ENCODE measurements at regions not wholly inside any gene's neighbourhood (a gene's known extent, or its start where the extent isn't known, plus 50 kb on each side); places are given as distances from the start of the nearest gene placed in this dataset.

DNA sequence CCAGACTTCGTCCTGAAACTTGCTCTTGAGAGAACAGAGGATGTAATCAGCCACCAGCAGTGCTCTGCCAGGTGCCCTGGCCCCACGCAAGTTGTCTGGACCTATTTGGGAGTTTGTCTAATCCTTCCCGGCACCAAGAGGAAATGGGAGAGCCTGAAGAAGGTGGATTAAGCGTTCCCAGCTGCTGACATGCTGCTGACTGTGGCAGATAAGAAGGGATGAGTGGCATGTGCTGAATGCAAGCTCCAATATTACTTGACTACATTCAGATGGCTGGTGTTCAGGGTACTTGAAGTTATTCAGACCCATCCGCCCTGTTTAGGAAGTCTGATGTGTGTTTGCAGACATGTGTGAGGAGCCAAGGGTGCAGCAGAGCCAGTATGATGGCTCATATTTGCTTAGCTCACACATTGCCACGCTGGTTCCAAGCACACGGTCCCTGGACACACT lies 440.6 kb upstream of the CCDC196 start:
- DNase-seq (ENCODE audit: low read depth in 2 of 2): peak in 1 of 2 donors; percentile 57
- Histone ChIP-seq H3K36me3 (ENCODE audit: control insufficient read depth, insufficient read depth, low read length) (no peaks in the 10 kb centered on the region), H4K20me1 (ENCODE audit: control insufficient read depth, extremely low read depth, insufficient read depth, low read length) (no peaks in the 10 kb centered on the region), H3K9ac (ENCODE audit: insufficient read depth, low read length) (no peak overlapping the region), H2AFZ (ENCODE audit: low read length) (no peak overlapping the region), H3K9me3 (ENCODE audit: control insufficient read depth, insufficient read depth, low read depth, low read length) (no peaks in the 10 kb centered on the region), H3K4me2 (ENCODE audit: extremely low read depth, insufficient read depth, low read length) (no peak overlapping the region), H3K4me1 (ENCODE audit: control insufficient read depth, extremely low read depth, insufficient read depth, low read length) (no peaks in the 10 kb centered on the region), H3K79me2 (ENCODE audit: control insufficient read depth, insufficient read depth, low read length) (no peaks in the 10 kb centered on the region), H3K27ac (ENCODE audit: insufficient read depth, low read length) (no peak overlapping the region), H3K27me3 (ENCODE audit: control insufficient read depth, insufficient read depth, low read length) (no peaks in the 10 kb centered on the region), H3K4me3 (replicated peaks in 1 of 4; ENCODE audit: control extremely low read depth in 1 of 4, insufficient read depth in 1 of 4, low read depth in 3 of 4, low read length in 4 of 4) (no peak overlapping the region)
- TF ChIP-seq, protein P1, sequence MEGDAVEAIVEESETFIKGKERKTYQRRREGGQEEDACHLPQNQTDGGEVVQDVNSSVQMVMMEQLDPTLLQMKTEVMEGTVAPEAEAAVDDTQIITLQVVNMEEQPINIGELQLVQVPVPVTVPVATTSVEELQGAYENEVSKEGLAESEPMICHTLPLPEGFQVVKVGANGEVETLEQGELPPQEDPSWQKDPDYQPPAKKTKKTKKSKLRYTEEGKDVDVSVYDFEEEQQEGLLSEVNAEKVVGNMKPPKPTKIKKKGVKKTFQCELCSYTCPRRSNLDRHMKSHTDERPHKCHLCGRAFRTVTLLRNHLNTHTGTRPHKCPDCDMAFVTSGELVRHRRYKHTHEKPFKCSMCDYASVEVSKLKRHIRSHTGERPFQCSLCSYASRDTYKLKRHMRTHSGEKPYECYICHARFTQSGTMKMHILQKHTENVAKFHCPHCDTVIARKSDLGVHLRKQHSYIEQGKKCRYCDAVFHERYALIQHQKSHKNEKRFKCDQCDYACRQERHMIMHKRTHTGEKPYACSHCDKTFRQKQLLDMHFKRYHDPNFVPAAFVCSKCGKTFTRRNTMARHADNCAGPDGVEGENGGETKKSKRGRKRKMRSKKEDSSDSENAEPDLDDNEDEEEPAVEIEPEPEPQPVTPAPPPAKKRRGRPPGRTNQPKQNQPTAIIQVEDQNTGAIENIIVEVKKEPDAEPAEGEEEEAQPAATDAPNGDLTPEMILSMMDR (conservative IDR thresholded peaks at IDR 0.05 in 1 of 2, IDR thresholded peaks at IDR 0.05 in 1 of 2; ENCODE audit: low read depth in 1 of 2, low read length in 2 of 2): no peak
- no peak for TF ChIP-seq EZH2 (IDR thresholded peaks at IDR 0.05; ENCODE audit: low read length, missing control alignments)

DNA sequence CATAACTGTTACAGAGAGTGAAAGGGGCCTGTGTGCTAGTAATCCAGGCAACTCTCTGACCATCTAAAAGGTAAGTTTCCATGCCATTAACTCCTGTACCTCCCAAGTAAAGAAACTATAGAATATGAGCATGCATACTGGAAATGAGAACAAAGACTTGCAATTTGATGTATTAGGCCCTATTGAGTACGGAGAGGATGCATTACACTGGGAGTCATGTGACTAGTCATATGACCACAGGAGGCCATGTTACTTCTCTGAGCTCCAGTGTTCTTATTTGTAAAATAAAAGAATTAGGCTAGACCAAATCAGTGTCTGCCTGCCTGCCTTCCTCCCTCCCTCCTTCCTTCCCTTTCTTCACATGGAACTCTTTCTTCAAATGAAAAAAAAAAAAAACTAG lies 440.1 kb upstream of the CCDC196 start:
- Histone ChIP-seq H2AFZ (ENCODE audit: low read length) (no peak overlapping the region), H3K4me1 (ENCODE audit: control insufficient read depth, extremely low read depth, insufficient read depth, low read length) (no peaks in the 10 kb centered on the region), H4K20me1 (ENCODE audit: control insufficient read depth, extremely low read depth, insufficient read depth, low read length) (no peaks in the 10 kb centered on the region), H3K4me3 (replicated peaks in 1 of 4; ENCODE audit: control extremely low read depth in 1 of 4, insufficient read depth in 1 of 4, low read depth in 3 of 4, low read length in 4 of 4) (no peak overlapping the region), H3K4me2 (ENCODE audit: extremely low read depth, insufficient read depth, low read length) (no peak overlapping the region), H3K27me3 (ENCODE audit: control insufficient read depth, insufficient read depth, low read length) (no peaks in the 10 kb centered on the region), H3K9ac (ENCODE audit: insufficient read depth, low read length) (no peak overlapping the region), H3K9me3 (ENCODE audit: control insufficient read depth, insufficient read depth, low read depth, low read length) (no peaks in the 10 kb centered on the region), H3K79me2 (ENCODE audit: control insufficient read depth, insufficient read depth, low read length) (no peaks in the 10 kb centered on the region), H3K36me3 (ENCODE audit: control insufficient read depth, insufficient read depth, low read length) (no peaks in the 10 kb centered on the region), H3K27ac (ENCODE audit: insufficient read depth, low read length) (no peak overlapping the region)
- TF ChIP-seq, protein P1 (conservative IDR thresholded peaks at IDR 0.05 in 1 of 2, IDR thresholded peaks at IDR 0.05 in 1 of 2; ENCODE audit: low read depth in 1 of 2, low read length in 2 of 2): no peak
- no peak for TF ChIP-seq EZH2 (IDR thresholded peaks at IDR 0.05; ENCODE audit: low read length, missing control alignments)
- no peak for DNase-seq (ENCODE audit: low read depth in 2 of 2)

DNA sequence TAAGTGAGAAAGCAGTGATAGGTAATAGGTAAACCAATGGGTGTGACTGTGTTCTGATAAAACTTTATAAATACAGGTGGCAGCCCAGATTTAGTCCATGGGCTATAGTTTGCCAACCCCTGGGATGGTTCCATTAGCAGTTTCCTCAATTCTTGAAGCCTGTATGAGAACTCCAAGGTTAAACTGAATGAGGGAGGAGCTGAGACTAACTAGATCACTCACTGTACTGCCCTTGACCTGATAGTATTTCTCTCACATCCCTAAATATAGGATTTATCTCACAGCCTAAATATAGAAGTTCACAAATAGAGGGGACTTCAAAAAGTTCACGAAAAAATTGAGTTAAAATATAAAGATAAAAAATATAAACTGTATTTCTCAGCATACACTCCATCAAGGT lies 439.6 kb upstream of the CCDC196 start:
- H3K36me3 ChIP-seq (ENCODE audit: control insufficient read depth, insufficient read depth, low read length): no peaks in the 10 kb centered on the region
- no peaks in the 10 kb centered on the region for H4K20me1 ChIP-seq (ENCODE audit: control insufficient read depth, extremely low read depth, insufficient read depth, low read length)
- H3K4me2 ChIP-seq (ENCODE audit: extremely low read depth, insufficient read depth, low read length): no peak overlapping the region
- H3K27ac ChIP-seq (ENCODE audit: insufficient read depth, low read length): no peak overlapping the region
- no peaks in the 10 kb centered on the region for H3K4me1 ChIP-seq (ENCODE audit: control insufficient read depth, extremely low read depth, insufficient read depth, low read length)
- no peak overlapping the region for H3K9ac ChIP-seq (ENCODE audit: insufficient read depth, low read length)
- H3K27me3 ChIP-seq (ENCODE audit: control insufficient read depth, insufficient read depth, low read length): no peaks in the 10 kb centered on the region
- DNase-seq (ENCODE audit: low read depth in 2 of 2): no peak
- no peaks in the 10 kb centered on the region for H3K79me2 ChIP-seq (ENCODE audit: control insufficient read depth, insufficient read depth, low read length)
- no peak overlapping the region for H2AFZ ChIP-seq (ENCODE audit: low read length)
- no peak for TF ChIP-seq EZH2 (IDR thresholded peaks at IDR 0.05; ENCODE audit: low read length, missing control alignments)
- TF ChIP-seq, protein P1 (conservative IDR thresholded peaks at IDR 0.05 in 1 of 2, IDR thresholded peaks at IDR 0.05 in 1 of 2; ENCODE audit: low read depth in 1 of 2, low read length in 2 of 2): no peak
- no peaks in the 10 kb centered on the region for H3K9me3 ChIP-seq (ENCODE audit: control insufficient read depth, insufficient read depth, low read depth, low read length)
- H3K4me3 ChIP-seq (replicated peaks in 1 of 4; ENCODE audit: control extremely low read depth in 1 of 4, insufficient read depth in 1 of 4, low read depth in 3 of 4, low read length in 4 of 4): no peak overlapping the region

All from fibroblast of lung (primary cell).